GM12801 (cell line): ENCODE measurements at regions not wholly inside any gene's neighbourhood (a gene's known extent, or its start where the extent isn't known, plus 50 kb on each side); places are given as distances from the start of the nearest gene placed in this dataset.

ENCODE experiments used
- TF ChIP-seq, protein P1 (sequence below): IDR thresholded peaks from one replicate; pipeline ENCODE4 v1.5.1; 2011; ENCODE audit warnings: control low read depth; ENCODE audit not compliant: insufficient read length; ENCODE audit errors: extremely low read depth

DNA sequence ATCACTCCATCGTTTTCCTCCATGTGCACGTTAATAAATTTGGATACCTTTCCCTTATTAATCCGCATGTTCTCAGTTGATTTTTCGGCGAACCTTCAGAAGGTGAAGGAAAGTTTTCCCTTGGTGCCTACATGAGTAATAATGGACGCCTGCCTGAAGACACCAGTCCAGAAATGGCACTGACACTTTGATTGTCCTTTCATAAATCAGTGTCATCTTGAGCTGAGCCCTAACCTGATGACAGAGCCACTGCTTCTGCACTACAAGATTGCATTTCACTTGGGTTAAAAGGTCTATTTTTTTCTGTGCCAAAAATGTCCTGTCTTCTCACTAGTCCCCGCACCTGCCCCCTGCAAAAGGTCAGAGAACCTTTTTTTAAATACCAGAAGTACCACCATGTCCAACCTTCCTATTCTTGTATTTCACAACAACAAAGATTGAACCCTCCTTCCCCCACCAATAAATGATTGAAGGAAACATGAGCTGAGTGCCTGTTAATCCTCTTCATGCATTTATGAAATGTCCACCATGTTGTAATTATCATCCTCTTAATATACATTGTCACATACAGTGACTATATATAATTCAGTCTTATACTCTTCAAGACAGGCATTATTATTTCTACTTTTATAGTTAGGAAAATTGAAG is 219.9 kb upstream of the UBASH3B start:
- TF ChIP-seq, protein P1, sequence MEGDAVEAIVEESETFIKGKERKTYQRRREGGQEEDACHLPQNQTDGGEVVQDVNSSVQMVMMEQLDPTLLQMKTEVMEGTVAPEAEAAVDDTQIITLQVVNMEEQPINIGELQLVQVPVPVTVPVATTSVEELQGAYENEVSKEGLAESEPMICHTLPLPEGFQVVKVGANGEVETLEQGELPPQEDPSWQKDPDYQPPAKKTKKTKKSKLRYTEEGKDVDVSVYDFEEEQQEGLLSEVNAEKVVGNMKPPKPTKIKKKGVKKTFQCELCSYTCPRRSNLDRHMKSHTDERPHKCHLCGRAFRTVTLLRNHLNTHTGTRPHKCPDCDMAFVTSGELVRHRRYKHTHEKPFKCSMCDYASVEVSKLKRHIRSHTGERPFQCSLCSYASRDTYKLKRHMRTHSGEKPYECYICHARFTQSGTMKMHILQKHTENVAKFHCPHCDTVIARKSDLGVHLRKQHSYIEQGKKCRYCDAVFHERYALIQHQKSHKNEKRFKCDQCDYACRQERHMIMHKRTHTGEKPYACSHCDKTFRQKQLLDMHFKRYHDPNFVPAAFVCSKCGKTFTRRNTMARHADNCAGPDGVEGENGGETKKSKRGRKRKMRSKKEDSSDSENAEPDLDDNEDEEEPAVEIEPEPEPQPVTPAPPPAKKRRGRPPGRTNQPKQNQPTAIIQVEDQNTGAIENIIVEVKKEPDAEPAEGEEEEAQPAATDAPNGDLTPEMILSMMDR: no peak

DNA sequence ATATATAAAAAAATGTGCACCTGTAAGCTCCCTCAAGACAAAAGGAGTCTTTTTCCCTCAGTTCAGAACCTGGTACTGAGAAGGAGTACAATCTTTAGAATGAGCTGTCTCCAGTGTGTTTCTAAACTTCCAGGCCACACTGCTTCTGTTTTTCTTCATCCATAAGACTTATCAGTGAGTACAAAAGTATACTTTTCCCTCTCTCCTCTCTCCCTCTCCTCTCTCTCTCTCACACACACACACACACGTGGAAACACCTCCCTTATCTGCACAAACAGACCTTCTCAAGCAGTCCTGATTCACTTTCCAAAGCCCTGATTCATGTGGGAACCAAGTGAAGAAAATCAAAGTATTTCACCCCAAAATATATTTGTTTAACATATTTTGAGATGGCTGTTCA is 220.7 kb upstream of the UBASH3B start:
- TF ChIP-seq, protein P1: no peak

DNA sequence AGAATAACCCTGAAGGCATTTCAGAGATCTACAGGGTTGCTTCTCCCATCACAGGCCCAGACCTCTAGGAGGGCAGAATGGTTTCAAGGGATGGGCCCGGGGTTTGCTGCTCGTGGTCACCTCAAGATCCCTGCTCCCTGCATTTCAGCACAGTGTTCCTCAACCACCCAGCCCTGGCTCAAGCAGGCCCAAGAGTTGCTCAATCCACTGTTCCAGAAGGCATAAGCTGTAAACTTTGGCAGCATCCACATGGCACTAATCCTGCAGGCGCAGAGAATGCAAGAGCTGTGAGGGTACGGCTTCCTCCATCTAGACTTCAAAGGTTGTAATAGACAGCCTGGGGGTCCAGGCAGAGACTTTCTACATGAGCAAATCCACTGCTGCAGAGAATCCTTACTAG is 225.0 kb upstream of the UBASH3B start:
- TF ChIP-seq, protein P1: no peak

- TF ChIP-seq, protein P1: no peak
Measured at GRCh38 chr11:122426073-122426472, 229.4 kb upstream of the UBASH3B start.

DNA sequence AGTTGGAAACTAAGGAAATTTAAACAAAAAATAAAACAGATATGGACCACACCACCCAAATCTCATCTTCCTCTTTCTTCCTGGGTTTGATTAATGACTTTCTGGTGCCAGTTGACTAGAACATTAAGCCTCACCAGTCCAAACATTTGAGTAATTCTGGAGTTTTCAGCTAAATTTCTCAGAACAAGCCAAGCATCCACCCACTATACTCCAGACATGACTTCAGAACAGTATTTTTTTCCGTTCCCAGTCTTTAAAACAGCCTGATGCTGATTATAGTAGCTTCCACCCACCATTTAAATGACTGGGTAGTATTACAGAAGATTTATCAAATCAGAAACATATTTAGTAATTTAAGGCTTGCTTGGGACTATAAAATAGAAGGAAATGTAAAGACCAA is 230.9 kb upstream of the UBASH3B start:
- TF ChIP-seq, protein P1: no peak

GRCh38 chr11:122423886-122424285 is 231.6 kb upstream of the UBASH3B start:
- TF ChIP-seq, protein P1: no peak

DNA sequence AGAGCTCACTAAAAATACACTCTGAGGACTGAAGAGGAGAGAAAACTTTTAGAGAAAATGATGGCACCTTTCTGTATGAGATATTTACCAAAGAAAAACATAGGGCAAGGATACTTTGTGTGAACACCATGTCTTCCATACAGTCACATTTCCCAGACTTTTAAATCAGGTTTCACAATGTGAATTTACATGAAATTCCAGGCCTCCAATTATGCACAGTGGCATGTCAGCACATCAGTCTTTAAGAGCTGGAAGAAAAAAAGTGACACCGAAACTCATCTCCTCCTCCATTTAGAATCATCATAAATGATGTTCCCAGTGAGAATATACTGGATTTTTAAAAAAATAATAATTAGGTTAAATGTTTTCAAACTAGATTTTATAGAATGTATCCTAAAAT is 232.2 kb upstream of the UBASH3B start:
- TF ChIP-seq, protein P1: no peak
